Lung (tissue), 11 donors: ENCODE measurements at regions not wholly inside any gene's neighbourhood (a gene's known extent, or its start where the extent isn't known, plus 50 kb on each side); places are given as distances from the start of the nearest gene placed in this dataset.
A peak's percentile ranks its signal among the peaks of the same experiment; 100 is the strongest.

Experiments used
- ATAC-seq: fragments of 200-7000 bp; cut with Tn5 transposase; one replicate; pipeline ENCODE4 v1.9.1; 2020; ENCODE audit warnings: moderate number of reproducible peaks; ENCODE audit not compliant: insufficient read depth, low FRiP score
- DNase-seq, 3 donors: peaks; one replicate each; pipeline ENCODE4 v3.0.0-alpha.2; 2013 to 2017
- H3K27ac ChIP-seq, 2 donors: one replicate each; pipeline ENCODE4 v1.5.1; 2013; ENCODE audit warnings: mild to moderate bottlenecking in 2 of 2, moderate library complexity in 2 of 2, control low read depth in 1 of 2, inconsistent platforms in 1 of 2, low read depth in 1 of 2, low read length in 1 of 2
- H3K27me3 ChIP-seq, 3 donors: one replicate each; pipeline ENCODE4 v1.5.1; 2013; ENCODE audit warnings: low read length in 2 of 3; ENCODE audit not compliant: control insufficient read depth in 3 of 3, insufficient read depth in 3 of 3
- H3K36me3 ChIP-seq, 4 donors: one replicate each; pipeline ENCODE4 v1.5.1; 2013; ENCODE audit warnings: low read length in 4 of 4, mild to moderate bottlenecking in 1 of 4, moderate library complexity in 1 of 4; ENCODE audit not compliant: control insufficient read depth in 4 of 4, insufficient read depth in 4 of 4
- H3K4me1 ChIP-seq, 5 donors: one replicate each; pipeline ENCODE4 v1.5.1; 2013; ENCODE audit warnings: low read length in 5 of 5, mild to moderate bottlenecking in 2 of 5, moderate library complexity in 1 of 5; ENCODE audit not compliant: control insufficient read depth in 5 of 5, insufficient read depth in 5 of 5
- H3K4me3 ChIP-seq: one replicate; pipeline ENCODE4 v1.5.1; 2013; ENCODE audit warnings: mild to moderate bottlenecking, control low read depth, moderate library complexity
- H3K9ac ChIP-seq, 2 donors: one replicate each; pipeline ENCODE4 v1.5.1; 2013; ENCODE audit warnings: low read length in 2 of 2, control low read depth in 1 of 2; ENCODE audit not compliant: insufficient read depth in 1 of 2
- H3K9me3 ChIP-seq, 4 donors: one replicate each; pipeline ENCODE4 v1.5.1; 2013; ENCODE audit warnings: low read length in 3 of 4, mild to moderate bottlenecking in 1 of 4, moderate library complexity in 1 of 4; ENCODE audit not compliant: control insufficient read depth in 4 of 4, insufficient read depth in 3 of 4
- CTCF ChIP-seq: IDR thresholded peaks from 2 replicates; pipeline ENCODE4 v1.5.1; 2012; ENCODE audit warnings: mild to moderate bottlenecking; ENCODE audit errors: control extremely low read depth, extremely low read depth
- WGBS, 2 donors: extraction: QIAGEN DNeasy Blood & Tissue Kit; methylation state at CpG; one replicate each; pipeline ENCODE4 v1.1.7; 2013; 5-methylcytosine and 5-hydroxymethylcytosine counted together
- donor health status: control.
- donor health status: control.
- donor health status: Bipolar disorder and iron deficiency.
- donor health status: healthy.
- donor health status: DM: yes; HTN: yes; CAD: no.

GRCh38 chr5:164772122-164772521 is 1266.7 kb downstream of the MAT2B start:
- no peaks in the 10 kb centered on the region for H3K4me1 ChIP-seq
- H3K27ac ChIP-seq: no peak overlapping the region
- no peaks in the 10 kb centered on the region for H3K9me3 ChIP-seq
- no peaks in the 10 kb centered on the region for H3K36me3 ChIP-seq
- H3K4me3 ChIP-seq: no peak overlapping the region
- H3K9ac ChIP-seq: no peak overlapping the region
- DNase-seq (no peak), ATAC-seq (no peak)
- TF ChIP-seq CTCF: no peak
- no peaks in the 10 kb centered on the region for H3K27me3 ChIP-seq
- 59 to 82% methylated on average over 3 of the region's 3 CpGs for WGBS, 2 donors

- no peak for DNase-seq
- no peaks in the 10 kb centered on the region for H3K36me3 ChIP-seq
- no peak overlapping the region for H3K4me3 ChIP-seq
- H3K9ac ChIP-seq: no peak overlapping the region
- H3K27me3 ChIP-seq: no peaks in the 10 kb centered on the region
- H3K9me3 ChIP-seq: no peaks in the 10 kb centered on the region
- WGBS, 2 donors: 87 to 93% methylated on average over 3 of the region's 3 CpGs
- ATAC-seq: no peak
- H3K4me1 ChIP-seq: no peaks in the 10 kb centered on the region
- no peak for TF ChIP-seq CTCF
- no peak overlapping the region for H3K27ac ChIP-seq
These were observed 1278.8 kb downstream of the MAT2B start for GRCh38 chr5:164784230-164784629.

- Histone ChIP-seq H3K4me3 (no peak overlapping the region), H3K27me3 (no peaks in the 10 kb centered on the region), H3K27ac (no peak overlapping the region), H3K9ac (no peak overlapping the region), H3K9me3 (peaks cover 0 to 9% (median 3%) of the 10 kb centered on the region in 4 donors), H3K4me1 (peaks cover 0 to 5% (median 0%) of the 10 kb centered on the region in 5 donors), H3K36me3 (no peaks in the 10 kb centered on the region)
- WGBS, 2 donors: 88 to 93% methylated on average over 3 of the region's 3 CpGs
- ATAC-seq (no peak), DNase-seq (no peak)
- no peak for TF ChIP-seq CTCF
These were observed 1292.7 kb downstream of the MAT2B start for GRCh38 chr5:164798110-164798509.

- Histone ChIP-seq H3K4me3 (no peak overlapping the region), H3K4me1 (peaks cover 0 to 5% (median 0%) of the 10 kb centered on the region in 5 donors), H3K9me3 (peaks cover 0 to 9% (median 3%) of the 10 kb centered on the region in 4 donors), H3K27me3 (no peaks in the 10 kb centered on the region), H3K36me3 (no peaks in the 10 kb centered on the region), H3K9ac (no peak overlapping the region), H3K27ac (no peak overlapping the region)
- 56 to 84% methylated on average over 2 of the region's 2 CpGs for WGBS, 2 donors
- ATAC-seq: no peak
- TF ChIP-seq CTCF: no peak
- peak in 2 of 3 donors; percentile 15 to 21 for DNase-seq
These were observed 1294.0 kb downstream of the MAT2B start for GRCh38 chr5:164799391-164799790.
